Mucosa of stomach (tissue), 1 donor: ENCODE measurements at regions not wholly inside any gene's neighbourhood (a gene's known extent, or its start where the extent isn't known, plus 50 kb on each side); places are given as distances from the start of the nearest gene placed in this dataset.

Source experiments
- H3K27me3 ChIP-seq: one replicate; pipeline ENCODE4 v1.7.0; 2013; ENCODE audit warnings: mild to moderate bottlenecking, low read length; ENCODE audit not compliant: control insufficient read depth, insufficient read depth
- H3K36me3 ChIP-seq: one replicate; pipeline ENCODE4 v1.7.0; 2013; ENCODE audit warnings: low read length; ENCODE audit not compliant: control insufficient read depth, insufficient read depth
- H3K4me1 ChIP-seq: one replicate; pipeline ENCODE4 v1.7.0; 2013; ENCODE audit warnings: mild to moderate bottlenecking, low read length; ENCODE audit not compliant: control insufficient read depth, insufficient read depth
- H3K4me3 ChIP-seq: one replicate; pipeline ENCODE4 v1.7.0; 2013; ENCODE audit warnings: low read length
- H3K9ac ChIP-seq: one replicate; pipeline ENCODE4 v1.7.0; 2013; ENCODE audit warnings: mild to moderate bottlenecking, low read length, moderate library complexity
- H3K9me3 ChIP-seq: one replicate; pipeline ENCODE4 v1.7.0; 2013; ENCODE audit warnings: mild to moderate bottlenecking, low read length, moderate library complexity; ENCODE audit not compliant: control insufficient read depth
- donor health status: Pancreatic carcinoma.

DNA sequence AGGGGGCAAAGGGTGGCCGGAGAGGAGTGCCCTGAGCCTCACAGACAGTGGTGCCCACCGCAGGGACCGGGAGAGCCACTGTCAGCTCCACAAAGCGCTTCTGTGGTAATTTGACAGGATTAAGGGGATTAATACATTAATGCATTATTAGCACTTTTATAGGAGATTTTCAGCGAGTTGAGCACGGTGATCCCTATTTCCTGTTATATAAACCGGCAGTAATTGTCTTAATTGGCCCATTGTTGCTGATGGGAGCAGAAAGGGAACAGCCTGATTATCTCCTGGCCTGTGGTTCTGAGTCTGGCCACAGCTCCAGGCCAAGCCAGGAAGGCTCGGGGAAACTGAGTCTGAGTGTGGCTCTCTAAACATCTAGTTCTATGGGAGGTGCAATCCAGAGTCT lies 423.6 kb downstream of the CDK5RAP2 start:
- Histone ChIP-seq H3K9ac (no peak overlapping the region), H3K27me3 (no peaks in the 10 kb centered on the region), H3K4me1 (no peaks in the 10 kb centered on the region)

GRCh38 chr9:120153258-120153657 lies 426.7 kb downstream of the CDK5RAP2 start:
- Histone ChIP-seq H3K4me3 (no peak overlapping the region), H3K9ac (no peak overlapping the region), H3K36me3 (no peaks in the 10 kb centered on the region), H3K4me1 (no peaks in the 10 kb centered on the region), H3K27me3 (no peaks in the 10 kb centered on the region), H3K9me3 (no peaks in the 10 kb centered on the region)

More for the DNA sequence above, 423.6 kb downstream of the CDK5RAP2 start:
- Histone ChIP-seq H3K36me3 (no peaks in the 10 kb centered on the region), H3K4me3 (no peak overlapping the region), H3K9me3 (no peaks in the 10 kb centered on the region)

DNA sequence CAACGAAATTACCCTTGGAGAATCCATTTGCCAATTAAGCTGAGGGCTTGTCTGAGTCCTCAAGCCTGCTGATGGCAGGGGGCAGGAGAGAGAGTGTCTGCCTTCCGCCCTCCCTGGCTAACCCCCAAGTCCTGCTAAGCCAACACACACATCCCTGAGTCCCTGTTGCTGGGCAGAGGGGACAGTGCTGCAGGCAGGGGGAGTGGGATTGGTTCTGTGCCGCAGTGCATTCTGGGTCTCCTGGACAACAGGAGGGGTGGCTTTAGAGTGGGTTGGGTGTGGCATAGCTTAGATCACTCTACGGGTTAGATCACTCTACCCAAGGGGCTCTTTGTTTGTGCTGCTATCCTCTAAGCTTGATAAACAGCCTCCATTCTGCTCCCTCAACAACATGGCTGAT lies 427.7 kb downstream of the CDK5RAP2 start:
- no peak overlapping the region for H3K9ac ChIP-seq
- H3K27me3 ChIP-seq, result no peaks in the 10 kb centered on the region
- H3K9me3 ChIP-seq, result no peaks in the 10 kb centered on the region
- no peak overlapping the region for H3K4me3 ChIP-seq
- no peaks in the 10 kb centered on the region for H3K36me3 ChIP-seq
- no peaks in the 10 kb centered on the region for H3K4me1 ChIP-seq

DNA sequence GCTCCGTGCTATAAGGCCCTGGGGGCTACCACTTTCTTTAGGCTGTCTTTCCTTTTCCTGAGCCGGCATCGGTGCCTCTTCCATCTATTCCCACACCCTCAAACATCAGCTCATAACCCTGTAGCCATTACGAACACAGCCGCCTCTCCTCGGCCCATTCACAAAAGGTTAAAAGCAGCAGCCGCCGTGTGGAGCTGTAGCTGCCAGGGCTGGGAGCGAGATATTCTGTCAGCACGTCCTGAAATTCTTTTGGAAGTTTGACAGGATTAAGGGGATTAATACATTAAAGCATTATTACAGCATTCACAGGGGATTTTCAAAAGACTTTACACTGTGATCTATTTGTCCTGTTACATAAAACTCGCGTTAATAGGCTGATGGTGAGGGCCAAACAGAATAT lies 428.2 kb downstream of the CDK5RAP2 start:
- no peak overlapping the region for H3K9ac ChIP-seq
- no peaks in the 10 kb centered on the region for H3K27me3 ChIP-seq
- H3K4me3 ChIP-seq, result no peak overlapping the region
- H3K4me1 ChIP-seq, result no peaks in the 10 kb centered on the region
- H3K36me3 ChIP-seq, result no peaks in the 10 kb centered on the region
- no peaks in the 10 kb centered on the region for H3K9me3 ChIP-seq

DNA sequence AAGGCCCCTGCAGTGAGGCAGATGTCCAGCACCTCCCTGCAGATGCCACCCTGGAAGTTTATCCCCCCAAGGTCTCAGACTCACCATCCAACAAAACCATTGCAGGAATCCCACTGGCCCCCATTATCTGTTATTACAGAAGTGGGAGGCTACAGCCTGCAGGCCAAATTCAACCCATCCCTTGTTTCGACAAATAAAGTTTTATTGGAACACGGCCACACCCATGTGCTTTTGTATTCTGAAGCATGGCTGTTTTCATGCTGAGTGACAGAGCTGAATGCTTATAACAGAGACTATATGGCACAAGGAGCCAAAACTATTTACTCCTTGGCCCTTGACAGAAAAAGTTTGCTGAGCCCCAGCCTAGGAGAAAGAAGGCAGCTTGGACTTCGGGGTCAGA lies 428.8 kb downstream of the CDK5RAP2 start:
- Histone ChIP-seq H3K36me3 (no peaks in the 10 kb centered on the region), H3K27me3 (no peaks in the 10 kb centered on the region), H3K4me3 (no peak overlapping the region), H3K9ac (no peak overlapping the region), H3K9me3 (no peaks in the 10 kb centered on the region), H3K4me1 (no peaks in the 10 kb centered on the region)

GRCh38 chr9:120138955-120139354 lies 441.0 kb downstream of the CDK5RAP2 start:
- no peak overlapping the region for H3K9ac ChIP-seq
- H3K4me1 ChIP-seq, result no peaks in the 10 kb centered on the region
- H3K4me3 ChIP-seq, result no peak overlapping the region
- no peaks in the 10 kb centered on the region for H3K27me3 ChIP-seq
- H3K9me3 ChIP-seq, result no peaks in the 10 kb centered on the region
- no peaks in the 10 kb centered on the region for H3K36me3 ChIP-seq

- Histone ChIP-seq H3K27me3 (no peaks in the 10 kb centered on the region), H3K4me3 (no peak overlapping the region), H3K36me3 (no peaks in the 10 kb centered on the region), H3K9ac (no peak overlapping the region), H3K4me1 (no peaks in the 10 kb centered on the region), H3K9me3 (no peaks in the 10 kb centered on the region)
These were observed 442.7 kb downstream of the CDK5RAP2 start for GRCh38 chr9:120137186-120137840.

GRCh38 chr9:120136696-120137095 lies 443.3 kb downstream of the CDK5RAP2 start:
- H3K27me3 ChIP-seq, result no peaks in the 10 kb centered on the region
- no peaks in the 10 kb centered on the region for H3K4me1 ChIP-seq
- H3K9me3 ChIP-seq, result no peaks in the 10 kb centered on the region
- no peak overlapping the region for H3K4me3 ChIP-seq
- no peak overlapping the region for H3K9ac ChIP-seq
- H3K36me3 ChIP-seq, result no peaks in the 10 kb centered on the region

DNA sequence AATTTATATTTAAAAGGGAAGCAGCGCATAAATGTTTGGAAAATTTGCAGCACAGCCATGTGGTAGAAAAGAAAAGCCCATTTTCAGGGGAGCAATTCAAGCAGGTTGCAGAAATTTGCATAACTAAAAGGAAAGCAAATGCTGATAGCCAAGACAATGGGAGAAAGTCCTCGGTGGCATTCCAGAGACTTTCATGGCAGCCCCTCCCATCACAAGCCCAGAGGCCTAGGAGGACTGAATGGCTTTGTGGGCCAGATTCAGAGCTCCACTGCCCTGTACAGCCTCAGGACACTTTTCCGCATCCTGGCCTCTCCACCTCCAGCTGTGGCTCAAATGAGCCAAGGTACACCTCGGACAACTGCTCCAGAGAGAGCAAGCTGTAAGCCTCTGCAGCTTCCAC lies 462.9 kb downstream of the CDK5RAP2 start:
- H3K27me3 ChIP-seq, result no peaks in the 10 kb centered on the region
- no peak overlapping the region for H3K9ac ChIP-seq
- no peaks in the 10 kb centered on the region for H3K36me3 ChIP-seq
- H3K9me3 ChIP-seq, result no peaks in the 10 kb centered on the region
- no peaks in the 10 kb centered on the region for H3K4me1 ChIP-seq
- H3K4me3 ChIP-seq, result no peak overlapping the region

GRCh38 chr9:120110520-120110919 lies 469.4 kb downstream of the CDK5RAP2 start:
- H3K9me3 ChIP-seq, result no peaks in the 10 kb centered on the region
- no peak overlapping the region for H3K9ac ChIP-seq
- H3K36me3 ChIP-seq, result no peaks in the 10 kb centered on the region
- H3K4me3 ChIP-seq, result no peak overlapping the region
- H3K4me1 ChIP-seq, result no peaks in the 10 kb centered on the region
- no peaks in the 10 kb centered on the region for H3K27me3 ChIP-seq

DNA sequence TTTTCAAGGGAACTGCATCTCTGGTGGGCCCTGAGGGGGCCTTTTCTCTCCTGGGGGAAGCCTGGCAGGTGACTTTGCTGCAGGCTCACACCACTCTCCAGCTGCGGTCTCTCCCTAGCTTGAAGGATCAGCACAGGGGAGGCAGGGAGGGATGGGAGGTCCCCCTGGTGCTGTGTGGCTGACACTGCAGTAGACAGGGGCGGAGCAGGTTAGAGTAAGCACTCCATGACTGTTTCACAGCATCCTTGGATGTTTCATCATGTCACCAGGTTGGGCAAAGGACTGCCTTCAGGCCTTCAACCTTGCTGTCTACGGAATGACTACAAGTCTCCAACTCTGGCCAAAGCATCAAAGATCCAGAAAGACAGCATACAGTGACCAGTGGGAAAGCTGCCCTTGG lies 470.7 kb downstream of the CDK5RAP2 start:
- no peaks in the 10 kb centered on the region for H3K27me3 ChIP-seq
- H3K9me3 ChIP-seq, result no peaks in the 10 kb centered on the region
- H3K9ac ChIP-seq, result no peak overlapping the region
- no peaks in the 10 kb centered on the region for H3K4me1 ChIP-seq
- H3K36me3 ChIP-seq, result no peaks in the 10 kb centered on the region
- H3K4me3 ChIP-seq, result no peak overlapping the region

DNA sequence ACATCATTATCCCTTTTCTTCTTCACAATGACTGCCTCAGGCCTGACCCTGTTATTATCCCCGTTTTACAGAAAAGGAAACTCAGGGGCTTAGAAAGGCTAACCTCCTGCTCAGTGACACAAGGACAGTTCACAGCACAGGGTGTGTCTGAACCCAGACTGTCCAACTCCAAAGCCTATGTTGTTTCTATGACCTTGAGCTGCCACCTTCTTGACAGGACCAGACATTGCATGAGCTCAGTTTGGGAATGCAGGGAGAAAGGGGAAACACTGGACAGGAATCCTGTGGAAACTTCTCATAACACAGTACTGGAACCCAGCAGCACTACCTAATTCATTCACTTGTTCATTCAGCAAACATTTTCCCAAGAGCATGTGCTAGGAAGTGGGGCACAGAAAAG lies 472.8 kb downstream of the CDK5RAP2 start:
- Histone ChIP-seq H3K4me1 (no peaks in the 10 kb centered on the region), H3K4me3 (no peak overlapping the region), H3K36me3 (no peaks in the 10 kb centered on the region), H3K9me3 (no peaks in the 10 kb centered on the region), H3K9ac (no peak overlapping the region), H3K27me3 (no peaks in the 10 kb centered on the region)

DNA sequence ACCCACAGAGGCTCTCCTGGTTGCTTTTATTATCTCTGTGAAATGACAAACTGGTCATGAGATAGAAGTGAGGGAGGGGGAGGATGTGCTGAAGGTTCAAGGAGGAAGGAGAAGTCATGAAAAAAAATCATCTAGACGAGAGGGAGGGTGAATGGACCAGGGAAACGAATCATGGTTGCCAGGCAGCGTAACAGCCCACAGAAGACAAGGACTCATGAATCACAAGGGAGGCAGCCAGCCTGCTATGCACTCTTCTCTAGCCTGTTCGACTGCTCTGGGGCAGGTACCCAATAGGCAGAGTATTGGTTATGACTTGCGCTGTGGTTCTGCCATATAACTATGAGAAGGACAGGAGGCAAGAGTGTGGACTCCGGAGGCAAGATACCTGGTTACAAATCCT lies 475.2 kb downstream of the CDK5RAP2 start:
- H3K4me3 ChIP-seq, result no peak overlapping the region
- no peaks in the 10 kb centered on the region for H3K27me3 ChIP-seq
- H3K4me1 ChIP-seq, result no peaks in the 10 kb centered on the region
- no peaks in the 10 kb centered on the region for H3K9me3 ChIP-seq
- no peak overlapping the region for H3K9ac ChIP-seq
- H3K36me3 ChIP-seq, result no peaks in the 10 kb centered on the region
